Endothelial cell of umbilical vein (primary cell): ENCODE measurements at regions not wholly inside any gene's neighbourhood (a gene's known extent, or its start where the extent isn't known, plus 50 kb on each side); places are given as distances from the start of the nearest gene placed in this dataset.

ENCODE experiments used
- CTCF ChIP-seq, 2 donors: IDR thresholded peaks; 1 replicate in 1 of 2; 2 replicates in 1 of 2; pipeline ENCODE4 v1.5.1; 2011; ENCODE audit warnings: low read length in 2 of 2, mild to moderate bottlenecking in 2 of 2, moderate library complexity in 2 of 2, control low read depth in 1 of 2, inconsistent platforms in 1 of 2, low read depth in 1 of 2; ENCODE audit not compliant: insufficient read depth in 1 of 2; ENCODE audit errors: extremely low read depth in 1 of 2
- EZH2 ChIP-seq: IDR thresholded peaks from 2 replicates; pipeline ENCODE4 v1.6.1; 2012; ENCODE audit warnings: borderline replicate concordance, low read depth, mild to moderate bottlenecking, moderate library complexity, low read length, inconsistent platforms; ENCODE audit not compliant: severe bottlenecking
- POLR2A ChIP-seq: IDR thresholded peaks from 2 replicates; pipeline ENCODE4 v1.6.1; 2012; ENCODE audit warnings: low read depth, mild to moderate bottlenecking, control low read depth, low read length
- POLR2AphosphoS5 ChIP-seq: IDR thresholded peaks from 2 replicates; pipeline ENCODE4 v1.6.1; 2012; ENCODE audit warnings: low read depth, mild to moderate bottlenecking, control low read depth, low read length, moderate library complexity; ENCODE audit not compliant: insufficient read depth

GRCh38 chr20:60115451-60115850 is 157.2 kb downstream of the CDH26 start:
- TF ChIP-seq CTCF (IDR thresholded peaks at IDR 0.05; ENCODE audit: extremely low read depth in 1 of 2, insufficient read depth in 1 of 2, low read depth in 1 of 2, low read length in 2 of 2) (no peak), POLR2AphosphoS5 (no peak), POLR2A (no peak), EZH2 (no peak)
